Brain microvascular endothelial cell (primary cell): ENCODE measurements at regions not wholly inside any gene's neighbourhood (a gene's known extent, or its start where the extent isn't known, plus 50 kb on each side); places are given as distances from the start of the nearest gene placed in this dataset.
"Not testable (repeated sequence)": the region's sequence is repeated elsewhere in the genome, so short reads cannot be mapped to it uniquely, and the experiment has no call there.

Experiments
- DNase-seq: peaks from one replicate; pipeline ENCODE4 v3.0.0-alpha.2; 2020
- H3K27ac ChIP-seq: fragments of 250-450 bp; sonication (Bioruptor Pico); 2 replicates; pipeline ENCODE4 v1.5.1; 2020; ENCODE audit warnings: mild to moderate bottlenecking, moderate library complexity
- H3K27me3 ChIP-seq: fragments of 250-450 bp; sonication (Bioruptor Pico); replicated peaks from 2 replicates; pipeline ENCODE4 v1.5.1; 2020; ENCODE audit warnings: mild to moderate bottlenecking
- H3K36me3 ChIP-seq: fragments of 250-450 bp; sonication (Bioruptor Pico); replicated peaks from 2 replicates; pipeline ENCODE4 v1.5.1; 2020; ENCODE audit warnings: mild to moderate bottlenecking
- H3K4me3 ChIP-seq: 2 replicates; pipeline ENCODE4 v1.5.1; 2011; ENCODE audit warnings: low read depth, mild to moderate bottlenecking, control low read depth, low read length, moderate library complexity
- in situ Hi-C: cut with HindIII; loops from 2 replicates; pipeline ENCODE4 v1.10.0; 2017; ENCODE audit warnings: low sequenced_read_pairs, low pct_ligation_motif_present
- TF ChIP-seq, protein P1 (sequence below): IDR thresholded peaks from 2 replicates; pipeline ENCODE4 v1.5.1; 2011; ENCODE audit warnings: low read depth, mild to moderate bottlenecking, moderate library complexity, low read length, control low read depth, inconsistent platforms; ENCODE audit errors: missing control alignments

DNA sequence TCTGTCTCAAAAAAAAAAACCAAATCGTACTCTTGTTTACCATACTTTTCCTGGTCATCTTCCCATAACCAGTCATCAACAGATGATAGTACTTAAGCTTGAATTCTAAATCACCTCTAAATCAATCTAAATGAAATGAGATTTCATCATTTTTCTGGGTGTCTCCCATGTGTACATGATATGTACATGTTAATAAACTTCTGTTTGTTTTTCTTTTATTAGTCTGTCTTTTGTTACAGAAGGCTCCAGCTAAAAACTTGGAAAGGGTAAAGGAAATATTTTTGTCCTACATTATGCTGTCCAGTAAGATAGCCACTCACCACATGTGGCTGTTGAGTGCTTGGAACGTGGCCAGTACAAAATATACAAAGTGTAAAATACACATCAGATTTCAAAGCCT, 78.7 kb upstream of the MSH6 start:
- no peak for DNase-seq
- in situ Hi-C loops: no loop called here
- Histone ChIP-seq H3K36me3 (no peaks in the 10 kb centered on the region), H3K27me3 (no peaks in the 10 kb centered on the region), H3K27ac (no peak overlapping the region), H3K4me3 (no peak overlapping the region)
- TF ChIP-seq, protein P1, sequence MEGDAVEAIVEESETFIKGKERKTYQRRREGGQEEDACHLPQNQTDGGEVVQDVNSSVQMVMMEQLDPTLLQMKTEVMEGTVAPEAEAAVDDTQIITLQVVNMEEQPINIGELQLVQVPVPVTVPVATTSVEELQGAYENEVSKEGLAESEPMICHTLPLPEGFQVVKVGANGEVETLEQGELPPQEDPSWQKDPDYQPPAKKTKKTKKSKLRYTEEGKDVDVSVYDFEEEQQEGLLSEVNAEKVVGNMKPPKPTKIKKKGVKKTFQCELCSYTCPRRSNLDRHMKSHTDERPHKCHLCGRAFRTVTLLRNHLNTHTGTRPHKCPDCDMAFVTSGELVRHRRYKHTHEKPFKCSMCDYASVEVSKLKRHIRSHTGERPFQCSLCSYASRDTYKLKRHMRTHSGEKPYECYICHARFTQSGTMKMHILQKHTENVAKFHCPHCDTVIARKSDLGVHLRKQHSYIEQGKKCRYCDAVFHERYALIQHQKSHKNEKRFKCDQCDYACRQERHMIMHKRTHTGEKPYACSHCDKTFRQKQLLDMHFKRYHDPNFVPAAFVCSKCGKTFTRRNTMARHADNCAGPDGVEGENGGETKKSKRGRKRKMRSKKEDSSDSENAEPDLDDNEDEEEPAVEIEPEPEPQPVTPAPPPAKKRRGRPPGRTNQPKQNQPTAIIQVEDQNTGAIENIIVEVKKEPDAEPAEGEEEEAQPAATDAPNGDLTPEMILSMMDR: no peak

GRCh38 chr2:47699533-47700215, 83.3 kb upstream of the MSH6 start:
- in situ Hi-C loops: no loop called here
- TF ChIP-seq, protein P1: no peak
- Histone ChIP-seq H3K27me3 (no peaks in the 10 kb centered on the region), H3K27ac (no peak overlapping the region), H3K36me3 (no peaks in the 10 kb centered on the region), H3K4me3 (no peak overlapping the region)
- no peak for DNase-seq

- DNase-seq, in situ Hi-C loops, H3K27ac ChIP-seq, H3K4me3 ChIP-seq, H3K27me3 ChIP-seq, H3K36me3 ChIP-seq: not testable (repeated sequence)
Observed at GRCh38 chr2:47698436-47698972, 84.4 kb upstream of the MSH6 start.

DNA sequence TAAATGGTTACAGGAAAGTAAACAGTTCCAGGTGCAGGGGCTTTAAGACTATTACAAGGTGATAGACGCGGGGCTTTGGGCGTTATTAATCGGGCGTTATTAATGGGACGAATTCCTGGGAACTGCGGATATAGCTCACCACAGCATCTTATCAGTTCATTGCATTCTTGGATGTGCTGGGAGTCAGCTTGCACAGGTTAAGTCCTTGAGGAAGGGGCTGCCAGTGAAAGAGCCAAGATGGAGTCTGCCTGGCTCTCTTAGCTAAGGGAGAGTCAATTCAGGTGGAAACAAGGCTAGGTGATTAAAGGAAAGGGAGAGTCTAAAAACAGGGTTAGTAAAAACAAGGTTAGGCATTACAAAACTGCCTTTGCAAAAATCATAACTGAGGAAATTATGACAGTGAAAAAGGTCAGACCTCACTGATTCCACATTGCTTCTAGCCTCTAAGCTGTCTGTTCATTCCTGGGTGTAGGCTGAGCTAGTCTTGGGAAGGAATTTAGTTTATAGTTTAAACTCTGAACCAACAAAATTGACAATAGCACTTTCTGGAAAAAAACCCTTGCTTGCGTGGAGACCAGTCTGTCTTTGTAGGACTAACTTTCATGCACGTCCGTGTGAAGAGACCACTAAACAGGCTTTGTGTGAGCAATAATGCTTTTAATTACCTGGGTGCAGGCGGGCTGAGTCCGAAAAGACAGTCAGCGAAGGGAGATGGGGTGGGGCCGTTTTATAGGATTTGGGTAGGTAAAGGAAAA, 85.1 kb upstream of the MSH6 start:
- not testable (repeated sequence) for DNase-seq

GRCh38 chr2:47697000-47697601, 85.8 kb upstream of the MSH6 start:
- no peak overlapping the region for H3K27ac ChIP-seq
- H3K36me3 ChIP-seq: no peaks in the 10 kb centered on the region
- in situ Hi-C loops: no loop called here
- H3K27me3 ChIP-seq: no peaks in the 10 kb centered on the region
- TF ChIP-seq, protein P1: no peak
- DNase-seq: no peak
- H3K4me3 ChIP-seq: no peak overlapping the region

More for the DNA sequence above, 85.1 kb upstream of the MSH6 start:
- H3K27ac ChIP-seq, H3K27me3 ChIP-seq, in situ Hi-C loops, H3K36me3 ChIP-seq, H3K4me3 ChIP-seq: not testable (repeated sequence)

- Histone ChIP-seq H3K36me3 (no peaks in the 10 kb centered on the region), H3K27ac (no peak overlapping the region), H3K4me3 (no peak overlapping the region), H3K27me3 (no peaks in the 10 kb centered on the region)
- no peak for DNase-seq
- in situ Hi-C loops: no loop called here
- TF ChIP-seq, protein P1: no peak
Observed at GRCh38 chr2:47696478-47696831, 86.5 kb upstream of the MSH6 start.
